ENCODE measurements at regions not wholly inside any gene's neighbourhood (a gene's known extent, or its start where the extent isn't known, plus 50 kb on each side); places are given as distances from the start of the nearest gene placed in this dataset.

- TF ChIP-seq EZH2phosphoT487 (IDR thresholded peaks at IDR 0.05; ENCODE audit: low read length) (no peak), CTCF (IDR thresholded peaks at IDR 0.05; ENCODE audit: low read length) (no peak)
These were observed 1230.0 kb upstream of the CHAC2 start for GRCh38 chr2:52537588-52537987.
